H1 (cell line): ENCODE measurements at regions not wholly inside any gene's neighbourhood (a gene's known extent, or its start where the extent isn't known, plus 50 kb on each side); places are given as distances from the start of the nearest gene placed in this dataset.

Source experiments
- CTCF ChIA-PET: fragments of 300-600 bp; sonication (Branson Sonifier 250); formaldehyde crosslinking; loops from one replicate; lab custom pipeline; 2021; ENCODE audit not compliant: partially characterized antibody; lab: Charles Lee
- POLR2A ChIA-PET: fragments of 300-600 bp; sonication (Branson Sonifier 250); formaldehyde crosslinking; loops from one replicate; lab custom pipeline; 2021; ENCODE audit warnings: inconsistent platforms; ENCODE audit not compliant: partially characterized antibody; lab: Charles Lee
- DNase-seq, 2 experiments: peaks; one replicate each; pipeline versions ENCODE4 v3.0.0 to v3.0.0-alpha.2; 2010 to 2022; ENCODE audit warnings: low spot score in 2 of 2, low read depth in 1 of 2, mixed read lengths in 1 of 2
- FAIRE-seq: peaks from 2 replicates; lab custom pipeline; 2011; peaks lifted over from hg19 to GRCh38; lab: Jason Lieb, UNC
- H2AFZ ChIP-seq: 2 replicates; pipeline ENCODE4 v1.8.1; 2012; ENCODE audit warnings: low read length, inconsistent platforms
- H2AK5ac ChIP-seq: 2 replicates; pipeline ENCODE4 v1.6.1; 2013; ENCODE audit warnings: low read depth, low read length
- H2BK120ac ChIP-seq: replicated peaks from 2 replicates; pipeline ENCODE3; 2013; ENCODE audit warnings: low read depth, low read length, inconsistent platforms
- H2BK12ac ChIP-seq: 2 replicates; pipeline ENCODE4 v1.6.1; 2013; ENCODE audit warnings: low read depth, low read length
- H2BK15ac ChIP-seq: 2 replicates; pipeline ENCODE4 v1.6.1; 2013; ENCODE audit warnings: low read length
- H2BK20ac ChIP-seq: 2 replicates; pipeline ENCODE4 v1.6.1; 2013; ENCODE audit warnings: low read length
- H2BK5ac ChIP-seq: 2 replicates; pipeline ENCODE4 v1.6.1; 2013; ENCODE audit warnings: low read depth, low read length
- H3K14ac ChIP-seq: 2 replicates; pipeline ENCODE4 v1.6.1; 2013; ENCODE audit warnings: inconsistent platforms; ENCODE audit not compliant: insufficient read length
- H3K18ac ChIP-seq: 2 replicates; pipeline ENCODE4 v1.6.1; 2013; ENCODE audit warnings: low read length; ENCODE audit errors: extremely low read depth
- H3K23ac ChIP-seq: 2 replicates; pipeline ENCODE4 v1.6.1; 2013; ENCODE audit warnings: inconsistent platforms; ENCODE audit not compliant: insufficient read length
- H3K23me2 ChIP-seq: 2 replicates; pipeline ENCODE4 v1.6.1; 2013; ENCODE audit warnings: low read depth, low read length
- H3K27ac ChIP-seq: 2 replicates; pipeline ENCODE4 v1.6.1; 2011; ENCODE audit warnings: low read depth, low read length, inconsistent platforms
- H3K27me3 ChIP-seq, 4 experiments: replicated peaks in 1 of 4; 1 replicate in 1 of 4; 2 replicates in 3 of 4; pipeline versions ENCODE4 v1.6.1 to v1.8.1; 2011 to 2013; ENCODE audit warnings: low read length in 3 of 4, mild to moderate bottlenecking in 3 of 4, inconsistent platforms in 2 of 4, mixed read lengths in 2 of 4, moderate library complexity in 1 of 4; ENCODE audit not compliant: control insufficient read depth in 3 of 4, insufficient read depth in 3 of 4; ENCODE audit errors: extremely low read depth in 1 of 4
- H3K36me3 ChIP-seq, 4 experiments: 2 replicates each; pipeline versions ENCODE4 v1.6.1 to v1.8.1; 2011 to 2013; ENCODE audit warnings: mild to moderate bottlenecking in 4 of 4, low read length in 3 of 4, moderate library complexity in 2 of 4, control low read depth in 1 of 4, inconsistent platforms in 1 of 4; ENCODE audit not compliant: insufficient read depth in 4 of 4, control insufficient read depth in 2 of 4
- H3K4ac ChIP-seq: replicated peaks from 2 replicates; pipeline ENCODE3; 2013; ENCODE audit warnings: low read length, low read depth, mixed read lengths, inconsistent platforms; ENCODE audit not compliant: insufficient read length
- H3K4me1 ChIP-seq, 4 experiments: replicated peaks in 1 of 4; 1 replicate in 1 of 4; 2 replicates in 3 of 4; pipeline versions ENCODE4 v1.6.1 to v1.8.1; 2011 to 2013; ENCODE audit warnings: low read length in 3 of 4, inconsistent platforms in 2 of 4, mixed read lengths in 1 of 4; ENCODE audit not compliant: insufficient read depth in 4 of 4, control insufficient read depth in 3 of 4
- H3K4me2 ChIP-seq, 2 experiments: 2 replicates each; pipeline versions ENCODE4 v1.6.1 to v1.8.1; 2011 to 2013; ENCODE audit warnings: low read depth in 2 of 2, low read length in 2 of 2, control low read depth in 1 of 2, inconsistent platforms in 1 of 2, mild to moderate bottlenecking in 1 of 2; ENCODE audit not compliant: insufficient read depth in 1 of 2
- H3K4me3 ChIP-seq, 4 experiments: fragments of 200-600, 300-600 bp in 1 of 4; sonication (generic), shearing (Covaris generic), sonication (Bioruptor Twin) in 1 of 4; 2 replicates each; pipeline versions ENCODE4 v1.5.1 to v1.8.1; 2011 to 2016; ENCODE audit warnings: low read length in 4 of 4, low read depth in 3 of 4, control low read depth in 2 of 4, inconsistent platforms in 2 of 4, mild to moderate bottlenecking in 2 of 4, mixed read lengths in 1 of 4, moderate library complexity in 1 of 4; ENCODE audit not compliant: insufficient read depth in 2 of 4; ENCODE audit errors: extremely low read depth in 1 of 4
- H3K56ac ChIP-seq: replicated peaks from 2 replicates; pipeline ENCODE3; 2013; ENCODE audit warnings: low read depth, mild to moderate bottlenecking, mixed read lengths, low read length, inconsistent platforms; ENCODE audit not compliant: insufficient read length
- H3K79me1 ChIP-seq: 2 replicates; pipeline ENCODE4 v1.6.1; 2013; ENCODE audit warnings: low read depth, low read length, control low read depth
- H3K79me2 ChIP-seq, 2 experiments: 2 replicates each; pipeline versions ENCODE4 v1.6.1 to v1.8.1; 2012 to 2013; ENCODE audit warnings: low read length in 2 of 2, mild to moderate bottlenecking in 2 of 2, inconsistent platforms in 1 of 2; ENCODE audit not compliant: insufficient read depth in 2 of 2, control insufficient read depth in 1 of 2
- H3K9ac ChIP-seq, 4 experiments: replicated peaks in 1 of 4; 1 replicate in 1 of 4; 2 replicates in 3 of 4; pipeline versions ENCODE4 v1.6.1 to v1.8.1; 2011 to 2013; ENCODE audit warnings: low read depth in 3 of 4, low read length in 3 of 4, control low read depth in 2 of 4, mild to moderate bottlenecking in 2 of 4, moderate library complexity in 2 of 4, inconsistent platforms in 1 of 4; ENCODE audit errors: extremely low read depth in 1 of 4
- H3K9me3 ChIP-seq, 2 experiments: 2 replicates each; pipeline versions ENCODE4 v1.6.1 to v1.8.1; 2012 to 2013; ENCODE audit warnings: mild to moderate bottlenecking in 2 of 2, moderate library complexity in 2 of 2, control low read depth in 1 of 2, inconsistent platforms in 1 of 2, low read depth in 1 of 2, low read length in 1 of 2, mixed read lengths in 1 of 2; ENCODE audit not compliant: insufficient read depth in 2 of 2
- H4K20me1 ChIP-seq, 2 experiments: replicated peaks in 1 of 2; 2 replicates each; pipeline versions ENCODE3 to v1.8.1; 2011 to 2013; ENCODE audit warnings: inconsistent platforms in 2 of 2, low read length in 2 of 2, mild to moderate bottlenecking in 1 of 2; ENCODE audit not compliant: insufficient read depth in 2 of 2, control insufficient read depth in 1 of 2
- H4K5ac ChIP-seq: 2 replicates; pipeline ENCODE4 v1.6.1; 2013; ENCODE audit warnings: low read length, low read depth, mixed read lengths, inconsistent platforms; ENCODE audit not compliant: insufficient read length
- H4K8ac ChIP-seq: 2 replicates; pipeline ENCODE4 v1.8.0; 2013; ENCODE audit warnings: mild to moderate bottlenecking, moderate library complexity, low read length, inconsistent platforms; ENCODE audit not compliant: insufficient read depth; ENCODE audit errors: extremely low read depth
- H4K91ac ChIP-seq: replicated peaks from 2 replicates; pipeline ENCODE3; 2013; ENCODE audit warnings: low read length, mixed read lengths, inconsistent platforms; ENCODE audit not compliant: insufficient read length
- ASH2L ChIP-seq: fragments of 200-600, 300-600 bp; sonication (generic); IDR thresholded peaks from one replicate; pipeline ENCODE4 v1.7.1; 2017; ENCODE audit warnings: low read length
- CTCF ChIP-seq, 3 experiments: IDR thresholded peaks; 1 replicate in 2 of 3; 2 replicates in 1 of 3; pipeline versions ENCODE4 v1.5.1 to v1.6.1; 2011; ENCODE audit warnings: low read length in 3 of 3, mild to moderate bottlenecking in 3 of 3, inconsistent platforms in 2 of 3, low read depth in 1 of 3, moderate library complexity in 1 of 3; ENCODE audit not compliant: insufficient read depth in 1 of 3; ENCODE audit errors: control extremely low read depth in 1 of 3
- E2F6 ChIP-seq: IDR thresholded peaks from 2 replicates; pipeline ENCODE4 v1.6.1; 2012; ENCODE audit warnings: inconsistent platforms
- EGR1 ChIP-seq: IDR thresholded peaks from 2 replicates; pipeline ENCODE4 v1.6.1; 2011; ENCODE audit warnings: low read depth, low read length, borderline replicate concordance
- SAP30 ChIP-seq: fragments of 300-600 bp; sonication (generic); IDR thresholded peaks from 2 replicates; pipeline ENCODE4 v1.7.1; 2012; ENCODE audit warnings: low read length, moderate library complexity, mild to moderate bottlenecking, inconsistent platforms; ENCODE audit not compliant: insufficient read depth, insufficient replicate concordance
- SIN3A ChIP-seq, 2 experiments: IDR thresholded peaks in 1 of 2; conservative IDR thresholded peaks in 1 of 2; 2 replicates each; pipeline ENCODE4 v1.6.1; 2011 to 2012; ENCODE audit warnings: low read length in 2 of 2, improper control_type of control experiment in 1 of 2, low read depth in 1 of 2, mild to moderate bottlenecking in 1 of 2
- SIRT6 ChIP-seq: IDR thresholded peaks from one replicate; pipeline ENCODE4 v1.7.1; 2012; ENCODE audit warnings: low read length, inconsistent platforms
- TBP ChIP-seq: IDR thresholded peaks from 2 replicates; pipeline ENCODE4 v1.6.1; 2011; ENCODE audit warnings: low read depth, low read length, improper control_type of control experiment
- TEAD4 ChIP-seq: IDR thresholded peaks from 2 replicates; pipeline ENCODE4 v1.6.1; 2012; ENCODE audit warnings: low read depth, low read length, inconsistent platforms, mixed read lengths
- YY1 ChIP-seq: IDR thresholded peaks from 2 replicates; pipeline ENCODE4 v1.6.1; 2011; ENCODE audit warnings: low read depth, mild to moderate bottlenecking, low read length
- WGBS, 2 experiments: shearing (Covaris generic) in 1 of 2; methylation state at CpG; one replicate each; pipeline versions ENCODE4 v1.1.6 to v1.1.7; 2013 to 2015; ENCODE audit warnings: low lambda C conversion rate in 2 of 2, mixed read lengths in 2 of 2, inconsistent platforms in 1 of 2, low coverage in 1 of 2, missing lambda C conversion rate in 1 of 2; ENCODE audit not compliant: insufficient replicate concordance in 2 of 2, insufficient coverage in 1 of 2, insufficient read length in 1 of 2; ENCODE audit errors: extremely low coverage in 1 of 2, missing lambda C conversion rate in 1 of 2; 5-methylcytosine and 5-hydroxymethylcytosine counted together
- TF ChIP-seq, protein P1 (sequence below): IDR thresholded peaks from 2 replicates; pipeline ENCODE4 v1.6.1; 2011; ENCODE audit warnings: low read length, improper control_type of control experiment

GRCh38 chr9:82062245-82062644 is 73.7 kb downstream of the SPATA31D1 start:
- Histone ChIP-seq H2BK12ac (no peak overlapping the region), H3K23ac (no peak overlapping the region)
- whole genome bisulfite sequencing, 2 experiments = 93% methylated on average over 9 of the region's 12 CpGs; no CpG with 5 or more reads in 1 of the 2 experiments
- TF ChIP-seq EGR1 (no peak), SIRT6 (no peak), ASH2L (no peak), SIN3A (conservative IDR thresholded peaks at IDR 0.05 in 1 of 2, IDR thresholded peaks at IDR 0.05 in 1 of 2; ENCODE audit: low read depth in 1 of 2, low read length in 2 of 2) (no peak), TEAD4 (no peak), YY1 (no peak), E2F6 (no peak), CTCF (IDR thresholded peaks at IDR 0.05; ENCODE audit: control extremely low read depth in 1 of 3, insufficient read depth in 1 of 3, low read depth in 1 of 3, low read length in 3 of 3) (no peak), SAP30 (no peak), TBP (no peak)
- TF ChIP-seq, protein P1, sequence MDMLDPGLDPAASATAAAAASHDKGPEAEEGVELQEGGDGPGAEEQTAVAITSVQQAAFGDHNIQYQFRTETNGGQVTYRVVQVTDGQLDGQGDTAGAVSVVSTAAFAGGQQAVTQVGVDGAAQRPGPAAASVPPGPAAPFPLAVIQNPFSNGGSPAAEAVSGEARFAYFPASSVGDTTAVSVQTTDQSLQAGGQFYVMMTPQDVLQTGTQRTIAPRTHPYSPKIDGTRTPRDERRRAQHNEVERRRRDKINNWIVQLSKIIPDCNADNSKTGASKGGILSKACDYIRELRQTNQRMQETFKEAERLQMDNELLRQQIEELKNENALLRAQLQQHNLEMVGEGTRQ = no peak

More at GRCh38 chr9:82062245-82062644, 73.7 kb downstream of the SPATA31D1 start:
- H3K27me3 ChIP-seq = no peaks in the 10 kb centered on the region
- H2BK20ac ChIP-seq = no peak overlapping the region
- ChIA-PET POLR2A (no interaction called here), CTCF (interaction anchor here (0.6 kb wide), 3 partner anchors 57 to 648 kb away, joined by 3 read pairs; no protein-coding TSS in a partner anchor)
- no peak overlapping the region for H4K91ac ChIP-seq
- H3K9ac ChIP-seq = no peak overlapping the region
- no peaks in the 10 kb centered on the region for H3K36me3 ChIP-seq
- no peaks in the 10 kb centered on the region for H3K79me1 ChIP-seq
- H2AFZ ChIP-seq = no peak overlapping the region
- H4K5ac ChIP-seq = no peak overlapping the region
- no peak overlapping the region for H3K18ac ChIP-seq
- no peak overlapping the region for H3K56ac ChIP-seq
- no peaks in the 10 kb centered on the region for H4K20me1 ChIP-seq
- H3K27ac ChIP-seq = no peak overlapping the region
- no peak for FAIRE-seq
- no peaks in the 10 kb centered on the region for H3K9me3 ChIP-seq
- no peaks in the 10 kb centered on the region for H3K4me1 ChIP-seq
- H2BK120ac ChIP-seq = no peak overlapping the region
- no peak overlapping the region for H2AK5ac ChIP-seq
- H2BK5ac ChIP-seq = no peak overlapping the region
- DNase-seq = no peak
- no peak overlapping the region for H3K4ac ChIP-seq
- no peaks in the 10 kb centered on the region for H3K23me2 ChIP-seq
- no peak overlapping the region for H4K8ac ChIP-seq
- no peak overlapping the region for H3K14ac ChIP-seq
- H2BK15ac ChIP-seq = no peak overlapping the region
- H3K4me3 ChIP-seq = no peak overlapping the region
- H3K79me2 ChIP-seq = no peaks in the 10 kb centered on the region
- no peak overlapping the region for H3K4me2 ChIP-seq
